GM12891 (cell line): ENCODE measurements at regions not wholly inside any gene's neighbourhood (a gene's known extent, or its start where the extent isn't known, plus 50 kb on each side); places are given as distances from the start of the nearest gene placed in this dataset.
"Not testable (repeated sequence)": the region's sequence is repeated elsewhere in the genome, so short reads cannot be mapped to it uniquely, and the experiment has no call there.

Experiments used
- DNase-seq: peaks from one replicate; pipeline ENCODE4 v3.0.0; 2011; ENCODE audit warnings: low spot score; ENCODE audit not compliant: insufficient read length
- FAIRE-seq: peaks from 2 replicates; lab custom pipeline; 2011; peaks lifted over from hg19 to GRCh38; lab: Jason Lieb, UNC
- PAX5 ChIP-seq: IDR thresholded peaks from 2 replicates; pipeline ENCODE4 v1.6.1; 2011; ENCODE audit warnings: low read length, moderate library complexity, mild to moderate bottlenecking; ENCODE audit not compliant: insufficient read depth, severe bottlenecking
- POLR2A ChIP-seq: IDR thresholded peaks from 2 replicates; pipeline ENCODE4 v1.6.1; 2011; ENCODE audit warnings: low read depth, low read length, control low read depth
- POLR2AphosphoS5 ChIP-seq: IDR thresholded peaks from 2 replicates; pipeline ENCODE4 v1.6.1; 2011; ENCODE audit warnings: low read depth, low read length, control low read depth
- POU2F2 ChIP-seq: IDR thresholded peaks from 2 replicates; pipeline ENCODE4 v1.6.1; 2011; ENCODE audit warnings: low read depth, mild to moderate bottlenecking, control low read depth, low read length, moderate library complexity
- SPI1 ChIP-seq: IDR thresholded peaks from 2 replicates; pipeline ENCODE4 v1.6.1; 2011; ENCODE audit warnings: low read depth, low read length, control low read depth
- TAF1 ChIP-seq: IDR thresholded peaks from 2 replicates; pipeline ENCODE4 v1.6.1; 2011; ENCODE audit warnings: low read depth, low read length, control low read depth

DNA sequence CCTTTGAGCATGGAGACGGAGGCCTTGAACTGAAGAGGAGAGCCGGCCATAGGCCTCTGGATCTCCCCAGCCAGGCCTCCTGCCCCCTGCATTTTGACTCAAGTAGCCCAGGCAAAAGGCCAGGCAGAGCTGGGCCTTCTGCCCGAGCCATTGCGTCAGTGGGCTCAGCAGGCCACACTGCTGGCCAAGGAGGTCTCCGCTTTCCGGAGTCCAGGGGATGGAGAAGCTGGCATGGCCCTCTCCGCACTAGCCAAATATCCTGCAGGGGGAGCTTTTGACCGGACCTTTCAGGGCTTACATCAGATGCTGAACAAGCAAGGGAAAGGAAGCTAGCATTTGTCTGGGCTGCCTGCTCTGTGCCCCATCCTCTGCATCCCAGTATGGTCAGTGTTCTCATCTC, 386.8 kb downstream of the TRIM36 start:
- TF ChIP-seq POLR2A (no peak), POLR2AphosphoS5 (no peak), PAX5 (no peak), POU2F2 (no peak), SPI1 (no peak)
- no peak for DNase-seq
- no peak for FAIRE-seq

DNA sequence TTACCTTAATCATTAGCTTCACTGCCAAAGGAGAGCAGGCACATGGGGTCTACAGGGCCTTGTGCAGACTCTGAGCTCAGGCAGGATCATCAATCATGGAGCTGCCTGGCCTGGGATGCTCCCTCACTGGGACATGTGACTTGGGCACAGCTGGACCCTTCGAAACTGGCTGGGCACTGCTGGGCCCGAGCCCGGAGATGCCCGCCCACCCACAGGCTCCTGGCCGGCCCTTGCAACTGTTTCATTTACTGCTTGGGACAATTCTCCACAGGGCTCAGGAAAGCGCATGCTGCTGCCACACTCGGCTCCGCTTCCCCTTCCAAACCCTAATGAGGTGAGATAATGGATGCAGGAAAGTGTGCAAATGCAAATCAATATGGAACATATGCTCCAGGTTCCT, 387.5 kb downstream of the TRIM36 start:
- no peak for FAIRE-seq

DNA sequence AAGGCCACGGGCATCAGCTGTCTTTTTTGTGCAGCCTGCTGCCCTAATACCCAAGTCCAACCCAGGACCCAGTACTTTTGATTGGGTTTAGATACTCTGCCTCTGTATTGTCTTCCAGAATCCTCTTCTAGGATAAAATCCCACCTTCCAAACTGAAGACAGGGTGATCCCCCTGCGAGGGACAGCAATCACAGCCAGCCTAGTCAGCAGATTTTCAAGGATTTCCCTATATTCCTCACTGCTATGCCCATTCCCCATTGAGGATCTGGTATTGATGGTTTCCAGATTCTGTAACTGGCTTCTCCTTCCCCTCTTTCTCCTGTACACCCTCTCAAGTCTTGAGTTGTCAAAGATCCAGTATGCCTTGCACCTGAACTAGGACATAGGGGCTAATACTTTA, 389.4 kb downstream of the TRIM36 start:
- FAIRE-seq, result no peak

More for the DNA sequence above, 387.5 kb downstream of the TRIM36 start:
- no peak for DNase-seq
- no peak for TF ChIP-seq POLR2A
- no peak for TF ChIP-seq PAX5
- no peak for TF ChIP-seq POU2F2
- TF ChIP-seq TAF1, result no peak
- no peak for TF ChIP-seq SPI1
- TF ChIP-seq POLR2AphosphoS5, result no peak

DNA sequence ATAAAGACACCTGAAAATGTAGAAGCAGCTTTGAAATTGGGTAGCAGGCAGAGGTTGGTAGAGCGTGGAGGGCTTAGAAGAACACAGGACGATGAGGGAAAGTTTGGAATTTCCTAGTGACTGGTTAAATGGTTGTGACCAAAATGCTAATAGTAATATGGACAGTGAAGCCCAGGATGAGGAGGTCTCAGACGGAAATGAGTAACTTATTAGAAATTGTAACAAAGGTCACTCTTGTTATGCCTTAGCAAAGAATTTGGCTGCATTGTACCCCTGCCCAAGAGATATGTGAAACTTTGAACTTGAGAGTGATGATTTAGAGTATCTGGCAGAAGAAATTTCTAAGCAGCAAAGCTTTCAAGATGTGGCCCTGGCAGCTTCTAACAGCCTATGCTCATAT, 382.5 kb downstream of the KCNN2 start:
- FAIRE-seq (no peak), DNase-seq (no peak)
- TF ChIP-seq PAX5, result no peak
- TF ChIP-seq TAF1, result no peak
- no peak for TF ChIP-seq SPI1
- no peak for TF ChIP-seq POLR2A
- TF ChIP-seq POU2F2, result no peak
- TF ChIP-seq POLR2AphosphoS5, result no peak

More for the DNA sequence above, 389.4 kb downstream of the TRIM36 start:
- TF ChIP-seq POLR2A (no peak), POLR2AphosphoS5 (no peak), TAF1 (no peak), SPI1 (no peak), POU2F2 (no peak), PAX5 (no peak)
- no peak for DNase-seq

DNA sequence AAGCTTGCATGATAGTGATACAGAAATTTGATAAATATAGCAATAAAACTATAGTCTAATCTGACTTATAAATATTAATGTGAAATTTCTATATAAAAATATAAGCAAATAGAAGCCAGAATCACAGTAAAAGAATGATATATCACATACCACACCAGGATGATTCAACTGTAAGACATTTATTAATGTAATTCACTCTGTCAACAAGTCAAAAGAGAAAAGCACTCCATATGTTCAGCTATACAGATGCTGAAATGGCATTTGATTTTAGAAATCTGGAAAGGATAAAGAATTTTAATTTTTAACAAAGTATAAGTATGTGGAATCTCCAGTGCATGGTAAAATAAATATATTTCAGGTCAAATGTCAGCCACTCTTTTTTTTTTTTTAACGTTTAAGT, 372.4 kb downstream of the KCNN2 start:
- TF ChIP-seq POU2F2 (no peak), POLR2AphosphoS5 (no peak), TAF1 (no peak), PAX5 (no peak), POLR2A (no peak), SPI1 (no peak)
- FAIRE-seq (no peak), DNase-seq (no peak)

DNA sequence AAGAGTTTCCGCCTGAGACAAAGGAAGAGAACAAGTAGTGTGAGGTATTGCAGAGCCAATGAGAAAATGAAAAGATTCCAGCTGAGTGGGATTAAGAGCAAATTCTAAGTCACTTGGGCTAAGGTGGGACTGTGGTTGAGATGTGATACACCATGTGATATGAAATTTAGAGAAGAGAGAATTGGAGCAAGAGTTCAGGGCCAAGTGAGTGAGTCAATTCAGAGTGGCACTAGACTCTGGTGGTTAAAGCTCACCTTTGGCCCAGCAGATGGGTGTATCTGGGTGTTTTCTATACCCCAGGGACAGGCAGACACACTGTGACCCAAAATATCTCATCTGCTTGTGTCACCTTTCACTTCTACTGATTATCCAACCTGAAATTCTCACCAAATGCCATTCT, 368.1 kb downstream of the KCNN2 start:
- TF ChIP-seq POLR2A, result no peak
- no peak for TF ChIP-seq POU2F2
- no peak for TF ChIP-seq TAF1
- TF ChIP-seq SPI1, result no peak
- TF ChIP-seq POLR2AphosphoS5, result no peak
- no peak for TF ChIP-seq PAX5
- DNase-seq (no peak), FAIRE-seq (no peak)

DNA sequence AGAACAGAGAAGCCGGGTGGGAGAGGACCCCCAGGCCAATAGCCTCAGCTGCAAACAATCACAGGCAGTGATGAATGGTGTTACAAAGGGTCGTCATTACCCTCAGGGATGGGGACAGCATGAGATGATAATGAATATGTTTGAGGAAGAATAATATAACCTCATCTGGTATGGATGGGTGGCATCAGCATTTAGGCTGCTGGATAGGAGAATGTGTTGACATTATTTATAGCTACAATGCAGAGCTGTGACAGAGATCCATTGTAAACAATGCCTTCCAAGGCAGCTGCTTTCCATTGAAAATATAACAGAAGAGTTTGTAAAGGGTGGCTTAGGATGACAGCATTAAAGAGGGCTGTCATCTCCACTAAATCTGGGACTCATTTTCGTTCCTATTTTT, 365.5 kb downstream of the KCNN2 start:
- TF ChIP-seq POLR2A (no peak), TAF1 (no peak), PAX5 (no peak), SPI1 (no peak), POU2F2 (no peak), POLR2AphosphoS5 (no peak)
- FAIRE-seq, result no peak

DNA sequence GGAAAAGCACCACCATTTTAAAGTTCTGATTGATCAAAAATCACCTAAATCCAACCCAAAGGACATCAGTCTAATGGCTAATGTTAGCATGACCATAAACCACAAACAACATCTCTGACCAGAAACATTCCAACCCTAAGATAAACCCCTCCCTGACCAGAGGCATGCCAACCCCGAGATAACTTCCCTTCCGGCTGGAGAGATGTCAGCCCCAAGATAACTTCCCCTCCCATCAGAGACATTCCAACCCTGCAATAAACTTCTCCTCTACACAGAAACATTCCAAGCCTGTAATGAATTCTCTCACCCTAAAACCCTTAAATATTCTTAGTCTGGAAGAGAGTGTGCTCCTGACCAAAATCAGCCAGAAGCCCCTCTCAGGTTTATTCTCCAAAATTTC, 364.3 kb downstream of the KCNN2 start:
- DNase-seq, result no peak
- TF ChIP-seq SPI1 (no peak), POU2F2 (no peak), POLR2AphosphoS5 (no peak), PAX5 (no peak), TAF1 (no peak), POLR2A (no peak)
- no peak for FAIRE-seq

More for the DNA sequence above, 365.5 kb downstream of the KCNN2 start:
- DNase-seq, result no peak

DNA sequence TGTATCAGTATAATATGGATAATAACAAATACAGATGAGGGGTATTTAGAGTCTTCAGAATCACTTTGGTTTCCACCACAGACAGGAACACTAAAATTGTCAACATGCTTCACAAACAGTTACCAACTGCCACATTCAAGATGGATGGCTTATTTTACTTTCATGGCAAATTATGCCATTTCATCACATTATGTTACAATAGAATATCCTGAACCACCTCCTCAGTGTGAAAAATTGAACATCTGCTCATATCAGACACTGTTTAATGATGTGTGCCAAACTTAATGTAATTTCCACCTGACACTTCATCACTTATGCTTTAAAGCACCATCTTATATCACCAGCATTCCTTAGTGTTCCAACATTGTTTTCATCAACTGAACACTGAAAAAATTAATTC, 357.4 kb downstream of the KCNN2 start:
- DNase-seq, result no peak
- no peak for FAIRE-seq
- TF ChIP-seq POLR2AphosphoS5, result no peak
- no peak for TF ChIP-seq POU2F2
- TF ChIP-seq POLR2A, result no peak
- TF ChIP-seq PAX5, result no peak
- no peak for TF ChIP-seq SPI1
- no peak for TF ChIP-seq TAF1

DNA sequence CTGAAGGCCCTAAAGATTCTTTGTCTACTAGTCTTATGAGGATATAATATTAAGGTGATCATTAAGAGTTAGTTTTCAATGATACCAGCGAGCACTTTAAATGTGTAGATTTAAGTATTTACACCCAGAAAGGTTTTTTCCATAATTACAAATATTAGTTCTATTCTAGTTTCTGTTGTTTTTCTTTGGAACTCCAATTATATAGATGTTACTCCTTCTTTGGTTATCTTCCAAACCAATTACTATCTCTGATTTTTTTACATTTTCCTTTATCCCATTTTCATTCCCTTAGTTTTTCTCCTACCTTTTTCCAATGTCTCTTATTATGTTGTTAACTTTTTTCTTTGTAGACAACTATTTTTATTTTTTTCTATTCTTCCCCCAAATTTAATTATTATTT, 355.1 kb downstream of the KCNN2 start:
- no peak for FAIRE-seq
- no peak for TF ChIP-seq PAX5

DNA sequence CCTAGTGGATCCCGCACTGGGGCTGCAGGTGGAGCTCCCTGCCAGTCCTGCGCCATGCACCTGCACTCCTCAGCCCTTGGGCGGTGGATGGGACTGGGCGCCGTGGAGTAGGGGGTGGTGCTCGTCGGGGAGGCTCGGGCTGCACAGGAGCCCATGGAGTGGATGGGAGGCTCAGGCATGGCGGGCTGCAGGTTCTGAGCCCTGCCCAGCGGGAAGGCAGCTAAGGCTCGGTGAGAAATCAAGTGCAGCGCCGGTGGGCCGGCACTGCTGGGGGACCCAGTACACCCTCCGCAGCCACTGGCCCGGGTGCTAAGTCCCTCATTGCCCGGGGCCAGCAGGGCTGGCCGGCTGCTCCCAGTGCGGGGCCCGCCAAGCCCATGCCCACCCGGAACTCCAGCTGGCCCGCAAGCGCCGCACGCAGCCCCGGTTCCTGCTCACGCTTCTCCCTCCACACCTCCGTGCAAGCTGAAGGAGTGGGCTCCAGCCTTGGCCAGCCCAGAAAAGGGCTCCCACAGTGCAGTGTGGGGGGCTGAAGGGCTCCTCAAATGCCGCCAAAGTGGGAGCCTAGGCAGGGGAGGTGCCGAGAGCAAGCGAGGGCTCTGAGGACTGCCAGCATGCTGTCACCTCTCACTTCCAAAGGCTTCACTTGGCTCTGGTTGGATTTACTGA, 342.5 kb downstream of the KCNN2 start:
- not testable (repeated sequence) for FAIRE-seq, DNase-seq

More for the DNA sequence above, 355.1 kb downstream of the KCNN2 start:
- DNase-seq, result no peak
